Vagina (tissue), 2 donors: ENCODE measurements at regions not wholly inside any gene's neighbourhood (a gene's known extent, or its start where the extent isn't known, plus 50 kb on each side); places are given as distances from the start of the nearest gene placed in this dataset.
A peak's percentile ranks its signal among the peaks of the same experiment; 100 is the strongest.

Experiments
- DNase-seq, 2 donors: peaks; one replicate each; pipeline ENCODE4 v3.0.0-alpha.2; 2017; ENCODE audit errors: extremely low spot score in 2 of 2
- H3K27ac ChIP-seq: fragments of 200-600 bp; sonication (generic); one replicate; pipeline ENCODE4 v1.5.1; 2019
- H3K27me3 ChIP-seq: fragments of 200-600 bp; sonication (generic); one replicate; pipeline ENCODE4 v1.5.1; 2019
- H3K36me3 ChIP-seq, 2 donors: fragments of 200-600 bp; sonication (generic); one replicate each; pipeline ENCODE4 v1.5.1; 2017 to 2019
- H3K4me1 ChIP-seq: fragments of 200-600 bp; sonication (generic); one replicate; pipeline ENCODE4 v1.5.1; 2019
- H3K4me3 ChIP-seq, 2 donors: fragments of 200-600 bp; sonication (generic); 1 replicate in 1 of 2; 2 replicates in 1 of 2; pipeline ENCODE4 v1.5.1; 2016 to 2019
- H3K9me3 ChIP-seq: fragments of 200-600 bp; sonication (generic); one replicate; pipeline ENCODE4 v1.5.1; 2019
- POLR2A ChIP-seq, 2 donors: fragments of 450-650 bp; IDR thresholded peaks; one replicate each; pipeline ENCODE4 v1.6.1; 2017; ENCODE audit warnings: antibody characterized with exemption in 2 of 2, mild to moderate bottlenecking in 2 of 2, moderate library complexity in 2 of 2
- POLR2AphosphoS5 ChIP-seq, 2 donors: sonication (generic); formaldehyde crosslinking; IDR thresholded peaks; one replicate each; pipeline ENCODE4 v1.9.0; 2017; ENCODE audit warnings: antibody characterized with exemption in 2 of 2, mild to moderate bottlenecking in 2 of 2, low read depth in 1 of 2; ENCODE audit not compliant: insufficient read depth in 1 of 2
- intact Hi-C: fragments of 100-400 bp; cut with DNase I; formaldehyde crosslinking; loops from one replicate; pipeline ENCODE4 v1.15.1; 2023
- TF ChIP-seq, protein P1 (sequence below), 3 experiments: fragments of 450-650 bp in 2 of 3; fragments of 200-600 bp in 1 of 3; sonication (generic) in 1 of 3; IDR thresholded peaks; one replicate each; pipeline ENCODE4 v1.5.1; 2017 to 2019; ENCODE audit warnings: antibody characterized with exemption in 3 of 3, mild to moderate bottlenecking in 2 of 3, moderate library complexity in 2 of 3

DNA sequence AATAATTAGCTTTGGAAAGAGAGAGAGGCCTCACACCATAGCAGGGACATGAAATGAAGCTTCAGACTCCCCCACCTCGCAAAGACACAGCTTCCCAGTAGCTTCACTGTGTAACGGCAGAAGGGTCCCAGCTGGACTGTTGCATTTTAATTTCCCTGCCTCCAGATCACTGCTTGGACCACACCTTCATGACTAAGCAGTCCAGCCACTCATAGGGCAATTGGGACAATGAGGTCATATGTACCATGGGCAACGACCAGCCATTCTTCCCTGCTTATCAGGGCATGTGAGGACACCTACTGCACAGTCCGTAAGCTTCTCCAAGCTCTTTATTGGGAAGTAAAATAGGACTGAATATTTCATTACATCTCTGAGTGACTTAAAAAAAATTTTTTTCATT, 183.0 kb downstream of the MREG start:
- Histone ChIP-seq H3K36me3 (no peaks in the 10 kb centered on the region), H3K9me3 (no peaks in the 10 kb centered on the region), H3K27ac (no peak overlapping the region), H3K4me3 (no peak overlapping the region), H3K4me1 (no peaks in the 10 kb centered on the region), H3K27me3 (no peaks in the 10 kb centered on the region)
- DNase-seq: no peak
- TF ChIP-seq, protein P1, sequence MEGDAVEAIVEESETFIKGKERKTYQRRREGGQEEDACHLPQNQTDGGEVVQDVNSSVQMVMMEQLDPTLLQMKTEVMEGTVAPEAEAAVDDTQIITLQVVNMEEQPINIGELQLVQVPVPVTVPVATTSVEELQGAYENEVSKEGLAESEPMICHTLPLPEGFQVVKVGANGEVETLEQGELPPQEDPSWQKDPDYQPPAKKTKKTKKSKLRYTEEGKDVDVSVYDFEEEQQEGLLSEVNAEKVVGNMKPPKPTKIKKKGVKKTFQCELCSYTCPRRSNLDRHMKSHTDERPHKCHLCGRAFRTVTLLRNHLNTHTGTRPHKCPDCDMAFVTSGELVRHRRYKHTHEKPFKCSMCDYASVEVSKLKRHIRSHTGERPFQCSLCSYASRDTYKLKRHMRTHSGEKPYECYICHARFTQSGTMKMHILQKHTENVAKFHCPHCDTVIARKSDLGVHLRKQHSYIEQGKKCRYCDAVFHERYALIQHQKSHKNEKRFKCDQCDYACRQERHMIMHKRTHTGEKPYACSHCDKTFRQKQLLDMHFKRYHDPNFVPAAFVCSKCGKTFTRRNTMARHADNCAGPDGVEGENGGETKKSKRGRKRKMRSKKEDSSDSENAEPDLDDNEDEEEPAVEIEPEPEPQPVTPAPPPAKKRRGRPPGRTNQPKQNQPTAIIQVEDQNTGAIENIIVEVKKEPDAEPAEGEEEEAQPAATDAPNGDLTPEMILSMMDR (IDR thresholded peaks at IDR 0.05): no peak
- TF ChIP-seq POLR2A (IDR thresholded peaks at IDR 0.05): no peak
- TF ChIP-seq POLR2AphosphoS5 (IDR thresholded peaks at IDR 0.05; ENCODE audit: insufficient read depth in 1 of 2, low read depth in 1 of 2): no peak
- intact Hi-C loops: no loop called here

DNA sequence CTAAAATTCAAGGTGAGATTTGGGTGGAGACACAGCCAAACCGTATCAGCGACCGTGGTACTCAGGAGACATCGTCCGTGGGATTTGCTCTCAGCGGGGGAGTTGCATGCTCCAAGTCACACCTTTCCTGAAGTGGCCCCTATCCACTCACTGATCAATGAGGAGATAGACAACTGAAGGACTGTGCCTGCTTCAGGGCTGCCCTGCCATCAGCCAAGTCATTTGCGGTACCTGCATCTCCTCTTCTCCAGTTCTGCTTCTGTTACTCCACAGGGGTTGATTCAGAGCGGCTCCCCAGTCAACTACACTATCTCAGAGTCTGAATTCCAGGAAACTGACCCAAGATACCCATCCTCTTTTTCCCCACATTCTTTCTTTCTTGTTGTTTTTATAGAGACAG, 184.1 kb downstream of the MREG start:
- H3K36me3 ChIP-seq: no peaks in the 10 kb centered on the region
- H3K9me3 ChIP-seq: no peaks in the 10 kb centered on the region
- no peak overlapping the region for H3K27ac ChIP-seq
- no peaks in the 10 kb centered on the region for H3K4me1 ChIP-seq
- TF ChIP-seq, protein P1 (IDR thresholded peaks at IDR 0.05): no peak
- TF ChIP-seq POLR2AphosphoS5 (IDR thresholded peaks at IDR 0.05; ENCODE audit: insufficient read depth in 1 of 2, low read depth in 1 of 2) (no peak), POLR2A (IDR thresholded peaks at IDR 0.05) (no peak)
- no peak overlapping the region for H3K4me3 ChIP-seq
- intact Hi-C loops: no loop called here
- no peaks in the 10 kb centered on the region for H3K27me3 ChIP-seq
- no peak for DNase-seq

DNA sequence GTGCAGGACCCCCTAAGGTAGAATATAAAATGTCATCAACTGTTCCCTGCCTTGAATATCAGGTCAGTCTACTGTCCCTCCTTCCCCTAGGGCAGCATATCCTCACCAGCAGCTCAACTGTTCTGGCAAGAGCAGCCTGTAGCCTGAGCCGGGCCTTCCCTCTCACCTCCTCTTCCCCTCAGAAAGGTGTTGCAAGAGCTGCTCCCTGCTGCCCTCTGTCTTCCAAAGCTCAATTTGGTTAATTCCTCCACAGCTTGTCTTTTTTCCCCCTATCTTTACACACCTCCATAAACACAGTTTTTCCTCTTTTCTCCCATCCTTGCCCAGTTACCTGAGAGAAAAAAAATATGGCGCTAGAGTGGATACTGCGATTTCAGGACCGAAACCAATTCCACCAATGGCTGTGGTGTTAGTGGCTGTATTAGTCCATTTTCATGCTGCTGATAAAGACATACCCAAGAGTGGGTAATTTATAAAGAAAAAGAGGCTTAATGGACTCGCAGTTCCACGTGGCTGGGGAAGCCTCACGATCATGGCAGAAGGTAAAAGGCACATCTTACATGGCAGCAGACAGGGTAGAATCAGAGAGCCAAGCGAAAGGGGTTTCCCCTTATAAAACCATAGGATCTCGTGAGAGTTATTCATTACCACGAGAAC, 184.7 kb downstream of the MREG start:
- H3K9me3 ChIP-seq: no peaks in the 10 kb centered on the region
- intact Hi-C loops: no loop called here
- no peaks in the 10 kb centered on the region for H3K27me3 ChIP-seq
- no peaks in the 10 kb centered on the region for H3K4me1 ChIP-seq
- no peak for DNase-seq
- TF ChIP-seq POLR2A (IDR thresholded peaks at IDR 0.05) (no peak), POLR2AphosphoS5 (IDR thresholded peaks at IDR 0.05; ENCODE audit: insufficient read depth in 1 of 2, low read depth in 1 of 2) (no peak)
- TF ChIP-seq, protein P1 (IDR thresholded peaks at IDR 0.05): peak in 2 of 3 experiments; percentile 6 to 34
- no peaks in the 10 kb centered on the region for H3K36me3 ChIP-seq
- H3K27ac ChIP-seq: no peak overlapping the region
- no peak overlapping the region for H3K4me3 ChIP-seq

DNA sequence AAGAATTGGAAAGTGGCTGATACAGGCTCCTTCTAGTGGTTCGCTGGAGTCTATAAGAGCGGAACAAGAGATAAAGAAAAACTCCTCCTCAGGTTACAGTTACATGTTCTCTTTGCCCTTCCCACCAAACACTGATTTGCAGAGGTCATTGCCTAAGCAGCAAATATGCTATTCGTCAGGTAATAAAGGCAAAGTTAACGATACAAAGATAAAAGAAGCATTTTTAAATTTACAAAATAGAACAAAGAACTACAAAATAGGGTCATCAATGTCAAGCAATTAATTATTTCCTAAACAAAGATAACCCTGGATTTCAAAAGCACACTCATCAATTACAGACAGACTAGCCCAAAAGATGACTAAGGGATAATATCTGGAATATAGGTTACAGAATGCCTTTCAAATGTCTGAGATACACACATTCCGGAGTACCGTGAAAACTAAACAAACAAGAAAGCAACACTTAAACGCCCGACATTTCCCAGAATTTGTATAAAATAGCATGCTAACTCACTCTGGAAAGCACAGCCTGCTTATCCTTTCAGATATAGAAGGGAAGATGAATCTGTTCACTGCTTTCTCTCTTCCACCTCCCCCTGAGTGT, 186.4 kb downstream of the MREG start:
- intact Hi-C loops: no loop called here
- no peak overlapping the region for H3K4me3 ChIP-seq
- DNase-seq: no peak

More for the DNA sequence above, 186.4 kb downstream of the MREG start:
- no peaks in the 10 kb centered on the region for H3K9me3 ChIP-seq
- TF ChIP-seq, protein P1 (IDR thresholded peaks at IDR 0.05): no peak
- TF ChIP-seq POLR2AphosphoS5 (IDR thresholded peaks at IDR 0.05; ENCODE audit: insufficient read depth in 1 of 2, low read depth in 1 of 2) (no peak), POLR2A (IDR thresholded peaks at IDR 0.05) (no peak)
- no peaks in the 10 kb centered on the region for H3K4me1 ChIP-seq
- H3K27me3 ChIP-seq: no peaks in the 10 kb centered on the region
- H3K27ac ChIP-seq: no peak overlapping the region
- H3K36me3 ChIP-seq: no peaks in the 10 kb centered on the region
